ENCODE measurements at regions not wholly inside any gene's neighbourhood (a gene's known extent, or its start where the extent isn't known, plus 50 kb on each side); places are given as distances from the start of the nearest gene placed in this dataset.

DNA sequence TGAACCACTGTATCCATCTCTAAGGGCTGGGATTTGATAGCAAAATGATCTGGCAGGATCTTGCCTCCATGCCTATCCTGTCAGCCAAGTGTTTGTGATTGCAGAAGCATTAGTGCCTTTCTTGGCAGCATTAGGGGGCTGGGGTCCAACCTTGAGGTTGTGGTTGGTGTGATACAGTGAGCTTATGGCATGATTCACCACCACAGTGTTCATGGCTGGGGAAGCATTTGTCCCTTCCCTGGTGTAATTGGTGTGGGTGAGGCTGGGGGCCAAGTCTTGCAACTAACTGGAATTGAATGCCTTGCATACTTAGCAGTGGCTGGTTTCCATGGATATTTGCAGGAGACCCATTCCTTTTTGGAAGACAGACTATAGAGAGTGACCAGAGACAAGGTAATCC lies 271.0 kb upstream of the TBL1XR1 start:
- Mint-ChIP-seq H3K27me3 (no peaks in the 10 kb centered on the region), H3K27ac (no peak overlapping the region)

DNA sequence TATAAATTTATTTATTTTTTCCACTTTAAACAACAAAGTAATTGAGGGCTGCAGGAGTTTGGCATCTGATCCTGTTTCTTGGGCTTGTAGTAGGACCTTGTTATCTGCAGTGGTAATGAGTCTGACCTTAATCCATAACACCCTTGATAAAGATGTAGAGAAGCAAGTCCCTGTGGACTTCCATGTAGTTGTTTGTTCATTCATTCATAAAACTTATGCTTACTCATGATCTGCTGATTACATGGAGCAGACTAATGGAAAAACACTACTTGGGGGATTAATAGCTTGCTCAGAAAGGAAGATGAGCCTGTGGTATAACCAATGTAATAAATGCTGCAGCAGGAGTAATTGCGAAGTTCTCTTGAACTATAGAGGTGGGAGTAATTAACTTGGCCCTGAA lies 271.5 kb upstream of the TBL1XR1 start:
- no peak overlapping the region for H3K27ac Mint-ChIP-seq
- H3K27me3 Mint-ChIP-seq, result no peaks in the 10 kb centered on the region
- no peaks in the 10 kb centered on the region for H3K36me3 Mint-ChIP-seq
- no peaks in the 10 kb centered on the region for H3K9me3 Mint-ChIP-seq
- H3K4me1 Mint-ChIP-seq, result no peaks in the 10 kb centered on the region
- H3K4me3 Mint-ChIP-seq, result no peak overlapping the region

More for the DNA sequence above, 271.0 kb upstream of the TBL1XR1 start:
- Mint-ChIP-seq H3K4me1 (no peaks in the 10 kb centered on the region), H3K4me3 (no peak overlapping the region), H3K36me3 (no peaks in the 10 kb centered on the region), H3K9me3 (no peaks in the 10 kb centered on the region)

DNA sequence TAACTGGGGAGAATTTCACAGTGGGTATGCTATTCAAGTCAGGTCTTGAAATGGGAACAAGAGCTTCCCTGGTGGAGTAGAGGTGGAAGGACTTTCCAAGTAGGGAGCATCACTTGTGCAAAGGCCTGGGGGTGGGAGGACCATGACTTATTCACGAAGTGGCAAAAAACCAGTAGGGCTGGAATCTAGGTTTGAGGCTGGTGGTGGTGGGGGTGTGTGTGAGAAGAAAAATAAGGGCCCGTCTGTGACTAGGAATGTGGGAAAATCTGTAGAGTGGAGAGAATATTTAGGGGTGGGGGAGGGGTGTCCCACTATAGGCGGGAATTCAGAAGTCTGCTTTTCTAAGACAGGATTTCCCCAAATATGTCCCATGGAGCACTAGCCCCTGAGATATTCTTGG lies 271.9 kb upstream of the TBL1XR1 start:
- H3K27ac Mint-ChIP-seq, result no peak overlapping the region
- no peak overlapping the region for H3K4me3 Mint-ChIP-seq

DNA sequence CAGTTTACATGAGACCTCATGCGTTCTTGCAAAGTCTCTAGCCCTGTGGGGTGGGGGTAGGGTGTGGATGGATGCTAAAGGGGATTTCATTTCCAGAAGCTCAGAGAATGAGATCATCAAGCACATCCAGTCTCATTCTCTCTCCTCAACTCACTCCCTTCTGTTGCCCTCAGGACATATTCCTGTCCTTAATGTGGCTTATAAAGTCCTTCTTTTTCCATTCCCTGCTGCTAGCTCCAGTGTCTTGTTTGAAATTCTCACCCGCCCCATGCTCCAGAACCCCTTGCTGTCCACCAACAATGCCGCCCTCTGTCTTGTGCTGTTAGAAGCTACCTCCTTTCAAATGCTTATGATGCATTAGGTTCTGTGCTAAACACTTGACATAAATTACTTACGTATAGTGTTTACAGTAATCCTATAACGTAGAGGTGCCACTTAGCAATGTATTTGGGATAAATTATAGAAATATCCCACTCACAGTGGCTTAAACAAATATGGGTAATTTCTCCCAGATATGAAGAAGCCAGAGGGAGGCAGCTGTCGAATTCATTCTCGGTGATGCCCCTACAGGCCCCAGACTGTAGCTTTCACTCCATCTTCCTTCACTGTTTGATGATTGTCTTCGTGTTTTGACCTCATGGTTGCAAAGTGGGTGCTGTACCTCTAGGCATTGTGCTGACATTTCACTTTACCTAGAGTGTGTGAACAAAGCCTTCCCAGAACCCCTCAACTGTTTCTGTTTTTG lies 273.1 kb upstream of the TBL1XR1 start:
- Mint-ChIP-seq H3K4me3 (no peak overlapping the region), H3K36me3 (no peaks in the 10 kb centered on the region), H3K27ac (no peak overlapping the region), H3K4me1 (no peaks in the 10 kb centered on the region), H3K9me3 (no peaks in the 10 kb centered on the region), H3K27me3 (no peaks in the 10 kb centered on the region)

More for the DNA sequence above, 271.9 kb upstream of the TBL1XR1 start:
- Mint-ChIP-seq H3K9me3 (no peaks in the 10 kb centered on the region), H3K4me1 (no peaks in the 10 kb centered on the region), H3K27me3 (no peaks in the 10 kb centered on the region), H3K36me3 (no peaks in the 10 kb centered on the region)

DNA sequence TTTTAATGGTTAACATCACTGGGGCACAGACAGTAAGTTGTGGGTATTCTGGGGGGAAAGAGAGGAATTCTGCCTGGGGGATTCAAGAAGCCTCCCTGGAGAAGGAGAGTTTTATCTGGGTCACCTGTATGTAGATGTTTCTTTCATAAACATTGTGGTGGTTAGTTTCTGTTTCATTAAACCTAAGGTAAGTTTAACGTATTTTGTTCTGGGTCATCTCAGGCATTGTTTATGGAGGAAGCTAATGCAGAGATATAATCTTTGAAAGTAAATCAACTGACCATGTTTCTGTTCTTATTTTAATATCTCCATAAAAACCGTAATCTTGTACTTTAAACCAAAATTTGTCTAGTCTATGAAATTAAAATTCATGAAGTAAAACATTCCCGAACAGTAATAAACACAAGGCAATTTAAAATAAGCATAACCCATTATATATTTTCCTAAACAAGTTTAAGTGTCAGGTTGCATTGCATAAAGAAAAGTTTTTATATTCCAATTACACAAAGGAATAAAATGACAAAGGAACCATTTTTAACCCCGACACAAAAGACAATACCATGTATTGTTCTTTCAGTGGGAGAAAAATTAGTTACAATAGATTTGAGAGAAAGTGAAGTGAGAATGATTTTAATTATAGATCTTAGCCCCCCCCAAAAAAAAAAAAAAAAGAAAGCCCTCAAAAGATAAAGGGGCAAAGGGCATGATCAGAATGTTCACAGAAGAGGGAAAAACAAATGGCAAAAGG lies 274.6 kb upstream of the TBL1XR1 start:
- no peaks in the 10 kb centered on the region for H3K4me1 Mint-ChIP-seq
- no peaks in the 10 kb centered on the region for H3K27me3 Mint-ChIP-seq
- no peaks in the 10 kb centered on the region for H3K36me3 Mint-ChIP-seq
- H3K4me3 Mint-ChIP-seq, result no peak overlapping the region
- no peak overlapping the region for H3K27ac Mint-ChIP-seq
- no peaks in the 10 kb centered on the region for H3K9me3 Mint-ChIP-seq

DNA sequence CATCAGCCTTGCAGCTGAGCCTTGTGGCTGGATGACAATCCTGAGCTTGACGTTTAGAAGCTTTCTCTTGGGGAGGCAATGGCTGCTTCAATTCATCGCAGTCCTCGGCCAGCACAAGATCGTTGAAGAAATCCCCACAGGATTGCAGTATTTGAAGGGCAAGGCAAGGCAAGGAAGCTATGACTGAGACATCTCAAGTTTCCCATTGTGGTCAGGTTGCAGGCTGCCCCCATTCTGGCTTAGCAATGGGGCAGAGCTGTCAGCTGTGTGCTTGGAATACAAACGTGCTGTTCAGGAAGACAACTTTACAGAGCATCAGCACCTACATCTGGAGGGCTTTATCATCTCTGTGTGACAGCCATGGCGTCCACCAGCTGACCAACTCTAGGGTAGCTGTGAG lies 275.9 kb upstream of the TBL1XR1 start:
- H3K4me1 Mint-ChIP-seq, result no peaks in the 10 kb centered on the region
- H3K9me3 Mint-ChIP-seq, result no peaks in the 10 kb centered on the region
- H3K4me3 Mint-ChIP-seq, result no peak overlapping the region
- no peaks in the 10 kb centered on the region for H3K36me3 Mint-ChIP-seq
- no peak overlapping the region for H3K27ac Mint-ChIP-seq
- H3K27me3 Mint-ChIP-seq, result no peaks in the 10 kb centered on the region

DNA sequence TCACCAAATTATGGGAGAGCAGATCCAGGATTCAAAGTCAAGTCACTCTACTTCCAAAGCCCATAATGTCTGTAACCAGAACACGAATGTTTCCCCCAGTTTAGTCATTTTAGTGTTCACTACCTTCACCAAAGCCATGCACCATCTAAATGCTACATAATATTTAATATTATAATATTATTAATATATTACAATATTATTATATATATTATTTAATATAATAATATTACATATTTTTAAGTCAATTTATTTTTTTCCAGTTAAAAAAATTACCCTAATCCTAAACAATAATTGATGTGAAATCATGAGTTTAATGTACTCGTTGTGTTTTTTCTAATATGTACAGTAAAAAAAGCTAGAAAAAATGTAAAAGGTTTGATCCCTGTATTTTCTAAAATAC lies 276.6 kb upstream of the TBL1XR1 start:
- H3K36me3 Mint-ChIP-seq, result no peaks in the 10 kb centered on the region
- H3K27me3 Mint-ChIP-seq, result no peaks in the 10 kb centered on the region
- no peaks in the 10 kb centered on the region for H3K9me3 Mint-ChIP-seq

DNA sequence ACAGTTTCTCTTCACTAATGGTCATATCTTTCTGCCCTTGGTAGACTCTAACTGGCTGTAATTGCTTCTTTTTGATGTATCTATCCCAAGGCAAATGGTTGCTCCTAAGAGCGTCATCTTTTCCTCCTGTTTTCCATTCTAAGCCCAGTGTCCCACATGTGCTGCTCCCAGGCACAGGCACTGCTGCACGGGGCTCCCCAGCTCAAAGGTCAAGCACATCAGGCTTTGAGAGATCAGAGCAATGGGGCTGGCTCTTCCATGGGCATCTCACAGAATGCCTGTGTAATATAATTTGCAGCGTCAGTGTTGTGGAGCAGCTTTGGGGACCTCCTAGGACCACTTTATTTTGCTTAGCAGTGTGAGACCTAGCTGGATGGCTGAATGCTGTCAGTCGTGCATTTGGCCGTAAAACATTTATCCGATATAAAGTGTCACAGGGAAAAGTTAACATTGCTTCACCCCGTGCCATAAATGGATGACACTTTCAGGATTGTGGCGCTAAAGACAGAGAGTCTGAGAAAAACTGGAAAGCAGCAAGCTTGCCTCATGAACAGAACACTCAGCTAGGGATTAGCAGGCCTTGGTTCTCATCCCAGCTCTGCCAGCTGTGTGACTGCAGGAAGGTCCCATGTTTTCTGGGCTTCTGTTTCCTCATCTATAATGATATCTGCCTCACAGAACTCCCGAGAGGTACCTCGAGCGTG lies 277.5 kb upstream of the TBL1XR1 start:
- Mint-ChIP-seq H3K36me3 (no peaks in the 10 kb centered on the region), H3K27ac (no peak overlapping the region), H3K27me3 (no peaks in the 10 kb centered on the region), H3K9me3 (no peaks in the 10 kb centered on the region), H3K4me1 (no peaks in the 10 kb centered on the region), H3K4me3 (no peak overlapping the region)

More for the DNA sequence above, 276.6 kb upstream of the TBL1XR1 start:
- Mint-ChIP-seq H3K27ac (no peak overlapping the region), H3K4me1 (no peaks in the 10 kb centered on the region), H3K4me3 (no peak overlapping the region)

DNA sequence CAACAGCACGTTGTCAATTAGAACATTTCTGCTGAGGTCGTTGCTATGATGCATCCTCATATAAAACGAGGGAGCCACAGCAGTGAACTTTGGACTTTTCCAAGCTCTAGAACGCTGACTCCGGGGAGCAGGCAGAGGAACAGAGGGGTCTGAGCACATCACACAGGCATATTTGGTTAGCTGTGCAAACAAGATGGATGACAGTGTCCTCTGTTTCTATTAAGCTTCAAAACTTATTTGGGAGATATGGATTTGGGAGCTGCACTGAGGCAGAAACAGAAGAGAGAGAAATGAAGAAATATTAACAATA lies 278.0 kb upstream of the TBL1XR1 start:
- Mint-ChIP-seq H3K9me3 (no peaks in the 10 kb centered on the region), H3K4me3 (no peak overlapping the region), H3K36me3 (no peaks in the 10 kb centered on the region), H3K27ac (no peak overlapping the region), H3K4me1 (no peaks in the 10 kb centered on the region), H3K27me3 (no peaks in the 10 kb centered on the region)

DNA sequence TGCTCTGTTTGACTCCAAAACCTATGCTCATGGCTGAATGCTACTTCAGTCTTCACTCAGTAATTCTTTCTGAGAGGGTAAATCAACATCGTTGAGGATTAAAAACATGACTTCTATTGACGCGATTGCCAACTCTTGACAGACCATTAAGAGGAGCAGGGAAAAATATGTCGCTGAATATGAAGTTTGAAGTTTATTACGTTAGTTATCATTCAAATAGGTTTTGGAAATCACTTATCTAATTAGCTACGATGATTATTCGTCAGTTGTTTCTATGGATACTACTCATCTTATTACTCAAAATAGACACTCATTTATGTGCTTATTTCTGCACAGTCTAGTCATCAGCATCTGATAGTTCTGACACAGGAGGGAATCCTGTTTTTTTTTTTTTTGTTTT lies 279.2 kb upstream of the TBL1XR1 start:
- Mint-ChIP-seq H3K9me3 (no peaks in the 10 kb centered on the region), H3K4me3 (no peak overlapping the region), H3K36me3 (no peaks in the 10 kb centered on the region), H3K27ac (no peak overlapping the region), H3K4me1 (no peaks in the 10 kb centered on the region), H3K27me3 (no peaks in the 10 kb centered on the region)

DNA sequence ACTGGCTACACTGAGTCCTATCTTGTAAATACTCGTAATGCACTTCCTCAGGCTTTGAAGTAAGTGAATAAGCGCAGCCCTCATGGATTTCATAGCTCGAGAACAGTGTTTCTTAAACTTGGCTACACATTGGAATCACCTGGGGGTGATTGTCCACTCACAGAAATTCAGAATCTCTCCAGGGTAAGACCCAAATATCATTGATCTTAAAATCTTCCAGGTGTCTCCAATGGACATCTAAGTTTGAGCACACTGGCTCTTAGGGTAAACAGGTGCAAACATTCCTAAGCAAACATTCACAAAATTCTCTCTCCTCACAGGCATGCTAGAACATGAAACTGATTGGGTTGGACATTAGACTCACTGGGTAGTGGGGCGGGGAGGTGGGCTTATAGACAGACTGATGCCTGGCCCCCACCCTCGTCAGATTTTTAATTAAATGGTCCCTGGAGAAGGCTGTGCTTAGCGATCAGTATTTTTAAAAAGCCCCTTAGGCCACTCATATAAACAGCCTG lies 279.7 kb upstream of the TBL1XR1 start:
- Mint-ChIP-seq H3K4me3 (no peak overlapping the region), H3K4me1 (no peaks in the 10 kb centered on the region), H3K27me3 (no peaks in the 10 kb centered on the region), H3K9me3 (no peaks in the 10 kb centered on the region), H3K36me3 (no peaks in the 10 kb centered on the region), H3K27ac (no peak overlapping the region)

DNA sequence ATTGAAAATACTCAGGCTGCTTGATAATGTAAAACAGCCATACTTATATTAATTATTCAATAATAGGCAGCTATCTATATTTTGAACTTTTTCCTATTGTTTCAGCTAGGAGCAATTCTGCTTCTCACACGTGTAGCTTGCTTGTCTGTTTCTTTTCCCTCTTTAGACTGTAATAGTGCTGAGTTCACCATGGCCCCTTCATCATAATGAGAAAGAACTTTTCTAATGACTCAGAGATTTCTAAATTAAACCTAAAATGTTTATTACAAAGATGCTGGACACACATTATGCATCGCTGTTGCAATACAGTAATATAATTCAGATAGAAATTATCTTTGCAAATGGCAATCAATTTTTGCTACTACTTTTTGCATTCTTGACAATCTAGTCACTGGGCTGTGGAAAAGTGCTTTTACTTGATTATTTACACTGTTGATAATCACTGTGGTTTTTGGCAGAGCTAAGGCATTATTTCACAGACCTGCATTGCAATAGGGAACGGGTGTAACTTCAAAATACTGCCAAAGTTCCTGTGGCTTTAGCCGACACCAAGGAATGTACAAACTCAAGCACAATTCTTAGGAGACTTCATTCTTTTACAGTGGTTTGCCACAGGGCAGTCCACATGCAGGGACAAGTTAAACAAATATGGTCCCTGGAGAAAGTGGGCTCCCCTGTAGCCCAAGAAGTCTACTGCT lies 281.0 kb upstream of the TBL1XR1 start:
- H3K4me1 Mint-ChIP-seq, result no peaks in the 10 kb centered on the region
- no peaks in the 10 kb centered on the region for H3K36me3 Mint-ChIP-seq
- no peak overlapping the region for H3K27ac Mint-ChIP-seq
- H3K9me3 Mint-ChIP-seq, result no peaks in the 10 kb centered on the region
- H3K4me3 Mint-ChIP-seq, result no peak overlapping the region
- no peaks in the 10 kb centered on the region for H3K27me3 Mint-ChIP-seq

DNA sequence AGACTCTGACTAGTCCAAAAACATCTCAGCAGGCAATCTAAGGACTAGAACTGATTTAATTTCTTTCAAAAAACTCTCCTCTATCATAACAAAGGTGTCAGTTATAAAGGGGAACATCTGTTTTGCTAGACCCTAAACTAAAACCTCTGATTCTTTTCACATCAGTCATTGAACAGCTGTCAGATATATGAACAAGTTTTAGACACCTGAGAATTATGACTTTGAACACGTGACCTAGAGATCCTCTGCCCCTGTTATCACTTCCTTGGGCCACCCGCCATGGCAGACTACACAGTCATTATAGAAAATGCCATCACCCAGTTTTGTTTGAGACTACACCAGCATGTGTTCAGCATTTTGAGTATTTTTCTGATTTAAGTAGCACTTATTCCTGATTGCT lies 282.3 kb upstream of the TBL1XR1 start:
- H3K9me3 Mint-ChIP-seq, result no peaks in the 10 kb centered on the region
- H3K27ac Mint-ChIP-seq, result no peak overlapping the region
- no peaks in the 10 kb centered on the region for H3K36me3 Mint-ChIP-seq
- H3K4me1 Mint-ChIP-seq, result no peaks in the 10 kb centered on the region
- H3K4me3 Mint-ChIP-seq, result no peak overlapping the region
- H3K27me3 Mint-ChIP-seq, result no peaks in the 10 kb centered on the region

DNA sequence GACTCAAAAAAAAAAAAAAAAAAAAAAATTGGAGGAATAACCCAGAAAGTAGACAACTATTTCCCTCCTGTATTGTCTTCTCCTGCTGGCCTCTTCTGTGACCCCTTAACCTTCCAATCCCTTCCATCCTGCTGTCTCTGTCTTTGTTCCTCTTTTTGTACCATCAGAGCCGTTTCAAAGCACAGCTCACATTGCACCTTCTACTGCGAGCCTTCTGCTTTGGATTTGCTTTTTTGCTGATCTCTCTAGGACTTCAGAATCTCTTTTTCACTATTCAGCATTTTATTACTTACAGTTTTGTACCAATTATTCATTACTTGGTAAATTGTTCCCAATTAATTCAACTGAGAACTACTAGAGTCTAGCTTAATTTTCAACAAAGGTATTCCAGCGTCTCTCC lies 284.0 kb upstream of the TBL1XR1 start:
- no peaks in the 10 kb centered on the region for H3K27me3 Mint-ChIP-seq
- no peaks in the 10 kb centered on the region for H3K4me1 Mint-ChIP-seq
- H3K36me3 Mint-ChIP-seq, result no peaks in the 10 kb centered on the region
- H3K9me3 Mint-ChIP-seq, result peaks cover 5% of the 10 kb centered on the region
- H3K4me3 Mint-ChIP-seq, result no peak overlapping the region
- no peak overlapping the region for H3K27ac Mint-ChIP-seq

DNA sequence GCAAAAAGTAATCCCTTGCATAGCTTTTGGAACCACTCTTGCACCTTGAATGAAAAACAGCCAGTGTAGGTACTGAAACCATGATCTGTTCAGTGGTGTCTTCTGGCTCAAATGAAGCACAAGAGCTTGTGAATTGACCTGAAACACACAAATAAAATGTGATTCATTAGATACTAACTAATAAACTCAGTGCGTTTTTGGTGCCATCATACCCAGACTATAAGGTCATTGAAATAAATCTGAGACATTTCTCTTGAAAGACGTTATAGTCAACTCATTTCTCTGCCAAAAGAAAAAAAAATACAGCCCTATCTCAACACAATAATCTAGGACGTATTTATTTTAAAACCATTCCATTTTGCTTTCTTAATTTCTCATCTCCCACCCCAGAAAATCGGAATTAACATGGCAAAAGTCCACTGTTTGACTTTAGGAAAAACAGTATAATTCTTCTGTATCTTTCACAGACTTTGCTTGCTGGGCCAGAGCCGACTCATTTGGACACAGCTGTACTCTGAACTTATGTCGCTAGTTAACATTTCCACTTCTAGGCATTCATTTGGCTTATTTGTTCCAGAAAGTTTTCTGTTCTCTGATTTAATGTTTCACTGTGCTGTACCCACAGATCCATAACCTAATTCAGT lies 284.9 kb upstream of the TBL1XR1 start:
- Mint-ChIP-seq H3K4me1 (no peaks in the 10 kb centered on the region), H3K4me3 (no peak overlapping the region), H3K9me3 (peaks cover 5% of the 10 kb centered on the region), H3K36me3 (no peaks in the 10 kb centered on the region), H3K27me3 (no peaks in the 10 kb centered on the region), H3K27ac (no peak overlapping the region)

Measured in activated naive CD4-positive, alpha-beta T cell treated with anti-CD3 and anti-CD28 coated beads, Interleukin-2, amount 50 U/mL, for 24 hours (primary cell).